Keratinocyte (primary cell): ENCODE measurements at regions not wholly inside any gene's neighbourhood (a gene's known extent, or its start where the extent isn't known, plus 50 kb on each side); places are given as distances from the start of the nearest gene placed in this dataset.

Experiments
- EZH2 ChIP-seq: IDR thresholded peaks from one replicate; pipeline ENCODE4 v1.6.1; 2012; ENCODE audit warnings: inconsistent platforms, mild to moderate bottlenecking, low read length, moderate library complexity
- TF ChIP-seq, protein P1 (sequence below), 3 experiments: IDR thresholded peaks in 1 of 3; conservative IDR thresholded peaks in 1 of 3; optimal IDR thresholded peaks in 1 of 3; 2 replicates in 2 of 3; 3 replicates in 1 of 3; pipeline versions ENCODE3 to v1.5.1; 2011; ENCODE audit warnings: low read length in 3 of 3, mild to moderate bottlenecking in 3 of 3, moderate library complexity in 2 of 3, control low read depth in 1 of 3, inconsistent platforms in 1 of 3; ENCODE audit not compliant: insufficient read depth in 2 of 3; ENCODE audit errors: extremely low read depth in 1 of 3

DNA sequence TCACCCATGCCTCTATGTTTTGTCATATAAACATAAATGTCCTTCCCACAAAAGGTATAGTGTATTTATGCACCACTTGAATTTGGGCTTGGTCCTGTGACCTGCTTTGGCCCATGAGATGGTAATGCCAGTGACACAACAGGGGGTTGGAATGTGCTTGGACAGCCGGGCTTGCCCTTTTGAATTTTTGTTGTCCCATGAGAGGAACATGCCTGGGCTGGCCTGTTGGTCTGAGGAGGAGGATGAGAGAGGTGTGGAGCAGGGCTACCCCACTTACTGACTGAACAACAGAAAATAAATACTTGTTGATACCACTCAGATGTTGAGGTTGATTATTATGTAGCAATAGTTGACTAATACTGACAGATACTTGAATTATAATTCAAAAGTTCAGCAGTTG, 63.2 kb upstream of the TCF4 start:
- TF ChIP-seq, protein P1, sequence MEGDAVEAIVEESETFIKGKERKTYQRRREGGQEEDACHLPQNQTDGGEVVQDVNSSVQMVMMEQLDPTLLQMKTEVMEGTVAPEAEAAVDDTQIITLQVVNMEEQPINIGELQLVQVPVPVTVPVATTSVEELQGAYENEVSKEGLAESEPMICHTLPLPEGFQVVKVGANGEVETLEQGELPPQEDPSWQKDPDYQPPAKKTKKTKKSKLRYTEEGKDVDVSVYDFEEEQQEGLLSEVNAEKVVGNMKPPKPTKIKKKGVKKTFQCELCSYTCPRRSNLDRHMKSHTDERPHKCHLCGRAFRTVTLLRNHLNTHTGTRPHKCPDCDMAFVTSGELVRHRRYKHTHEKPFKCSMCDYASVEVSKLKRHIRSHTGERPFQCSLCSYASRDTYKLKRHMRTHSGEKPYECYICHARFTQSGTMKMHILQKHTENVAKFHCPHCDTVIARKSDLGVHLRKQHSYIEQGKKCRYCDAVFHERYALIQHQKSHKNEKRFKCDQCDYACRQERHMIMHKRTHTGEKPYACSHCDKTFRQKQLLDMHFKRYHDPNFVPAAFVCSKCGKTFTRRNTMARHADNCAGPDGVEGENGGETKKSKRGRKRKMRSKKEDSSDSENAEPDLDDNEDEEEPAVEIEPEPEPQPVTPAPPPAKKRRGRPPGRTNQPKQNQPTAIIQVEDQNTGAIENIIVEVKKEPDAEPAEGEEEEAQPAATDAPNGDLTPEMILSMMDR (optimal IDR thresholded peaks at IDR 0.05 in 1 of 3, IDR thresholded peaks at IDR 0.05 in 1 of 3, conservative IDR thresholded peaks at IDR 0.05 in 1 of 3; ENCODE audit: extremely low read depth in 1 of 3, insufficient read depth in 2 of 3, low read length in 3 of 3): no peak
- no peak for TF ChIP-seq EZH2
